ENCODE measurements at regions not wholly inside any gene's neighbourhood (a gene's known extent, or its start where the extent isn't known, plus 50 kb on each side); places are given as distances from the start of the nearest gene placed in this dataset.

DNA sequence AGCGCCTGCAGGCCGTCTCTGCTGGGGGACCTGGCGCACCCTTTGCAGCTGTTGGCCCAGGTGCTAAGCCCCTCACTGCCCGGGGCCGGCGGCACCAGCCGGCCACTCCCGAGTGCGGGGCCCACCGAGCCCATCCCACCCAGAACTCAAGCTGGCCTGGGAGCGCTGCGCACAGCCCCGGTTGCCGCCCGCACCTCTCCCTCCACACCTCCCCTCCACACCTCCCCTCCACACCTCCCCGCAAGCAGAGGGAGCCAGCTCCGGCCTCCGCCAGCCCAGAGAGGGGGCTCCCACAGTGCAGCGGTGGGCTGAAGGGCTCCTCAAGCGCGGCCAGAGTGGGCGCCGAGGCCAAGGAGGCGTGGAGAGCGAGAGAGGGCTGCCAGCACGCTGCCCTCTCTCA is 177.8 kb upstream of the KAZN start:
- intact Hi-C loops (cut with micrococcal nuclease) (no loop called here), dilution Hi-C loops (cut with MboI; ENCODE audit: extremely low pct_ligation_motif_present, low sequenced_read_pairs) (no loop called here)
- Histone ChIP-seq H3K4me2 (ENCODE audit: insufficient read depth, low read length) (no peak overlapping the region), H3K36me3 (ENCODE audit: control insufficient read depth in 2 of 2, extremely low read depth in 1 of 2, insufficient read depth in 2 of 2, low read length in 2 of 2) (no peaks in the 10 kb centered on the region), H3K9me3 (replicated peaks; ENCODE audit: control insufficient read depth, insufficient read depth, low read length) (peaks cover 2% of the 10 kb centered on the region), H3K79me2 (ENCODE audit: control insufficient read depth, insufficient read depth, low read length) (no peaks in the 10 kb centered on the region), H2AFZ (ENCODE audit: low read depth, low read length) (no peak overlapping the region), H3K4me1 (ENCODE audit: control insufficient read depth, extremely low read depth, insufficient read depth, low read length) (no peaks in the 10 kb centered on the region), H3K9ac (replicated peaks; ENCODE audit: extremely low read depth, insufficient read depth, low read length) (no peak overlapping the region), H3K27ac (ENCODE audit: insufficient read depth, low read depth, low read length) (no peak overlapping the region), H3K4me3 (replicated peaks in 1 of 3; ENCODE audit: insufficient read depth in 1 of 3, low read depth in 1 of 3, low read length in 3 of 3) (no peak overlapping the region), H3K9me1 (replicated peaks; ENCODE audit: control insufficient read depth, extremely low read depth, insufficient read depth, low read length) (no peaks in the 10 kb centered on the region), H3K27me3 (ENCODE audit: control insufficient read depth in 2 of 2, insufficient read depth in 2 of 2, low read length in 2 of 2) (no peaks in the 10 kb centered on the region), H4K20me1 (replicated peaks; ENCODE audit: control insufficient read depth, extremely low read depth, insufficient read depth, low read length) (no peaks in the 10 kb centered on the region)
- TF ChIP-seq POLR2A (IDR thresholded peaks at IDR 0.05; ENCODE audit: low read depth, low read length) = no peak
- no peak for TF ChIP-seq JUN (IDR thresholded peaks at IDR 0.05; ENCODE audit: borderline replicate concordance, insufficient read depth, insufficient read length, low read depth)
- no peak for TF ChIP-seq FOS (IDR thresholded peaks at IDR 0.05; ENCODE audit: borderline replicate concordance, insufficient read depth, low read length)
- TF ChIP-seq MAX (IDR thresholded peaks at IDR 0.05; ENCODE audit: insufficient read depth, insufficient read length) = no peak
- TF ChIP-seq EZH2 (IDR thresholded peaks at IDR 0.05; ENCODE audit: borderline replicate concordance, low read depth, low read length, severe bottlenecking) = no peak
- no peak for TF ChIP-seq GATA2 (IDR thresholded peaks at IDR 0.05; ENCODE audit: insufficient read depth, insufficient read length, low read depth, low read length)
- no peak for TF ChIP-seq POLR2AphosphoS5 (IDR thresholded peaks at IDR 0.05; ENCODE audit: insufficient read depth, low read depth, low read length)
- no peak for TF ChIP-seq MYC (IDR thresholded peaks at IDR 0.05; ENCODE audit: low read depth, low read length)
- no peak for TF ChIP-seq CTCF (IDR thresholded peaks at IDR 0.05; ENCODE audit: extremely low read depth in 1 of 2, insufficient read depth in 1 of 2, low read depth in 1 of 2, low read length in 2 of 2)
- DNase-seq (ENCODE audit: low read depth, low spot score) = no peak
- FAIRE-seq = no peak
- no TSS peak for BruUV-seq (replicated peaks)
- POLR2A ChIA-PET = no interaction called here
- CTCF ChIA-PET = no interaction called here
